K562 (cell line): ENCODE measurements at regions not wholly inside any gene's neighbourhood (a gene's known extent, or its start where the extent isn't known, plus 50 kb on each side); places are given as distances from the start of the nearest gene placed in this dataset.

ENCODE experiments used
- ATAC-seq: fragments of 200-7000 bp; cut with Tn5 transposase; 3 replicates; pipeline ENCODE4 v1.9.1; 2020; ENCODE audit warnings: moderate library complexity
- BruUV-seq: library from RNA; stranded (reverse); fragments of 400-500 nt; replicated peaks from 2 replicates; lab custom pipeline; 2021; lab: Mats Ljungman, UMichigan
- CTCF ChIA-PET: fragments of 300-600 bp; formaldehyde crosslinking; extraction: SDS; loops from one replicate; lab custom pipeline; 2021; ENCODE audit warnings: low intra/inter-chr PET ratio; lab: Yijun Ruan, JAX
- POLR2A ChIA-PET: fragments of 300-600, 350-650 bp; sonication (Branson Sonifier 250); formaldehyde crosslinking; extraction: SDS; loops from one replicate; lab custom pipeline; 2021; ENCODE audit warnings: antibody characterized with exemption, inconsistent platforms; lab: Yijun Ruan, JAX
- DNase-seq, 4 experiments: peaks; one replicate each; pipeline versions ENCODE4 v3.0.0 to v3.0.0-alpha.2; 2011 to 2018; ENCODE audit warnings: low spot score in 3 of 4, mixed read lengths in 3 of 4; ENCODE audit errors: extremely low read depth in 1 of 4
- FAIRE-seq: peaks from 2 replicates; lab custom pipeline; 2011; peaks lifted over from hg19 to GRCh38; lab: Jason Lieb, UNC
- H2AFZ ChIP-seq: 2 replicates; pipeline ENCODE4 v1.6.0; 2011; ENCODE audit warnings: low read depth, low read length, control low read depth, inconsistent platforms
- H3K27ac ChIP-seq: fragments of 200-600 bp; 3 replicates; pipeline ENCODE4 v1.8.0; 2011; ENCODE audit warnings: low read depth, mild to moderate bottlenecking, control low read depth, inconsistent platforms, low read length, moderate library complexity, mixed read lengths; ENCODE audit errors: extremely low read depth
- H3K27me3 ChIP-seq, 2 experiments: fragments of 300-600 bp in 1 of 2; 2 replicates in 1 of 2; 3 replicates in 1 of 2; pipeline versions ENCODE4 v1.6.0 to v1.8.0; 2011; ENCODE audit warnings: inconsistent platforms in 2 of 2, low read length in 2 of 2, mild to moderate bottlenecking in 1 of 2, mixed read lengths in 1 of 2, moderate library complexity in 1 of 2; ENCODE audit not compliant: control insufficient read depth in 2 of 2, insufficient read depth in 2 of 2
- H3K36me3 ChIP-seq: fragments of 300-600 bp; 3 replicates; pipeline ENCODE4 v1.8.0; 2011; ENCODE audit warnings: mild to moderate bottlenecking, low read length, inconsistent platforms; ENCODE audit not compliant: control insufficient read depth, insufficient read depth
- H3K4me1 ChIP-seq, 2 experiments: fragments of 200-600 bp in 1 of 2; replicated peaks in 1 of 2; 2 replicates in 1 of 2; 3 replicates in 1 of 2; pipeline versions ENCODE4 v1.5.1 to v1.8.0; 2011; ENCODE audit warnings: inconsistent platforms in 2 of 2, low read length in 2 of 2, mild to moderate bottlenecking in 1 of 2, mixed read lengths in 1 of 2, moderate library complexity in 1 of 2; ENCODE audit not compliant: control insufficient read depth in 2 of 2, insufficient read depth in 2 of 2
- H3K4me2 ChIP-seq: 2 replicates; pipeline ENCODE4 v1.6.1; 2011; ENCODE audit warnings: low read length, control low read depth, inconsistent platforms, mixed read lengths; ENCODE audit not compliant: insufficient read depth
- H3K4me3 ChIP-seq: fragments of 200-600 bp; sonication (generic), shearing (Covaris generic); 2 replicates; pipeline ENCODE4 v1.5.1; 2016; ENCODE audit warnings: control low read depth, inconsistent platforms
- H3K79me2 ChIP-seq: fragments of 200-600 bp; 3 replicates; pipeline ENCODE4 v1.8.0; 2011; ENCODE audit warnings: low read length, inconsistent platforms; ENCODE audit not compliant: control insufficient read depth, insufficient read depth
- H3K9ac ChIP-seq, 2 experiments: 2 replicates each; pipeline versions ENCODE4 v1.6.0 to v1.6.1; 2011; ENCODE audit warnings: low read depth in 2 of 2, low read length in 2 of 2, control low read depth in 1 of 2, inconsistent platforms in 1 of 2, mild to moderate bottlenecking in 1 of 2, mixed read lengths in 1 of 2; ENCODE audit not compliant: insufficient read depth in 1 of 2
- H3K9me1 ChIP-seq: one replicate; pipeline ENCODE4 v1.6.0; 2011; ENCODE audit warnings: inconsistent platforms, mild to moderate bottlenecking, low read length, moderate library complexity; ENCODE audit not compliant: control insufficient read depth, insufficient read depth
- H3K9me3 ChIP-seq: replicated peaks from 2 replicates; pipeline ENCODE4 v1.5.1; 2011; ENCODE audit warnings: low read depth, low read length, inconsistent platforms; ENCODE audit not compliant: control insufficient read depth, insufficient read depth
- H4K20me1 ChIP-seq: replicated peaks from 2 replicates; pipeline ENCODE4 v1.6.1; 2011; ENCODE audit warnings: low read length, inconsistent platforms, mixed read lengths; ENCODE audit not compliant: control insufficient read depth, insufficient read depth
- ARID4B ChIP-seq: sonication (generic); formaldehyde crosslinking; IDR thresholded peaks from 2 replicates; pipeline ENCODE4 v1.8.0; 2022; ENCODE audit warnings: mild to moderate bottlenecking, missing genetic modification reagents
- FOXJ2 ChIP-seq: fragments of 200-800 bp; sonication (Bioruptor generic); IDR thresholded peaks from 2 replicates; pipeline ENCODE4 v1.6.1; 2016; ENCODE audit warnings: missing genetic modification characterization, missing compliant biosample characterization
- GATA2 ChIP-seq: sonication (generic); formaldehyde crosslinking; IDR thresholded peaks from 2 replicates; pipeline ENCODE4 v1.4.0; 2020; ENCODE audit warnings: mild to moderate bottlenecking, missing genetic modification reagents
- HNRNPK ChIP-seq: fragments of 200-400 bp; formaldehyde crosslinking; IDR thresholded peaks from one replicate; pipeline ENCODE4 v1.6.1; 2018; ENCODE audit warnings: mild to moderate bottlenecking, low read depth, low read length; ENCODE audit not compliant: poor library complexity, severe bottlenecking
- KLF10 ChIP-seq: fragments of 250-450 bp; sonication (Bioruptor Pico); IDR thresholded peaks from 2 replicates; pipeline ENCODE4 v1.6.1; 2021; ENCODE audit warnings: matching md5 sums
- PCBP2 ChIP-seq: fragments of 200-400 bp; formaldehyde crosslinking; IDR thresholded peaks from 2 replicates; pipeline ENCODE4 v1.6.1; 2018; ENCODE audit warnings: low read length, low read depth, mild to moderate bottlenecking, moderate library complexity; ENCODE audit not compliant: poor library complexity, severe bottlenecking
- RFX1 ChIP-seq: fragments of 450-650 bp; IDR thresholded peaks from 2 replicates; pipeline ENCODE4 v1.6.1; 2016; ENCODE audit warnings: mild to moderate bottlenecking, moderate library complexity
- SIN3A ChIP-seq, 2 experiments: fragments of 150-350 bp in 1 of 2; IDR thresholded peaks; 2 replicates each; pipeline ENCODE4 v1.6.1; 2011 to 2016; ENCODE audit warnings: borderline replicate concordance in 2 of 2, low read depth in 2 of 2, low read length in 2 of 2, mild to moderate bottlenecking in 2 of 2, moderate library complexity in 2 of 2; ENCODE audit not compliant: control insufficient read depth in 1 of 2
- SP1 ChIP-seq: sonication (generic); formaldehyde crosslinking; IDR thresholded peaks from 2 replicates; pipeline ENCODE4 v1.8.1; 2022; ENCODE audit warnings: mild to moderate bottlenecking, missing genetic modification reagents
- SPI1 ChIP-seq: IDR thresholded peaks from 2 replicates; pipeline ENCODE4 v1.6.1; 2011; ENCODE audit warnings: low read depth, low read length, control low read depth, borderline replicate concordance
- ZNF140 ChIP-seq: fragments of 250-450 bp; sonication (Bioruptor Pico); IDR thresholded peaks from 2 replicates; pipeline ENCODE4 v1.8.0; 2021; ENCODE audit warnings: moderate library complexity, mild to moderate bottlenecking, inconsistent platforms
- ZNF445 ChIP-seq: fragments of 250-450 bp; sonication (Bioruptor Pico); IDR thresholded peaks from 2 replicates; pipeline ENCODE4 v1.4.0; 2020; ENCODE audit warnings: low read depth, mild to moderate bottlenecking, moderate library complexity
- WGBS: fragments of 100-300 bp; shearing (Covaris generic); methylation state at CpG from one replicate; pipeline ENCODE4 v1.1.6; 2016; ENCODE audit warnings: low coverage, mixed read lengths; ENCODE audit not compliant: insufficient coverage; ENCODE audit errors: missing lambda C conversion rate; 5-methylcytosine and 5-hydroxymethylcytosine counted together
- in situ Hi-C: fragments of 300-500 bp; cut with MboI; formaldehyde crosslinking; loops from 4 replicates; pipeline ENCODE4 v1.15.0; 2018; ENCODE audit warnings: inconsistent platforms, mixed read lengths
- intact Hi-C: fragments of 100-400 bp; cut with micrococcal nuclease; formaldehyde crosslinking; loops from 2 replicates; pipeline ENCODE4 v1.14.2; 2022

DNA sequence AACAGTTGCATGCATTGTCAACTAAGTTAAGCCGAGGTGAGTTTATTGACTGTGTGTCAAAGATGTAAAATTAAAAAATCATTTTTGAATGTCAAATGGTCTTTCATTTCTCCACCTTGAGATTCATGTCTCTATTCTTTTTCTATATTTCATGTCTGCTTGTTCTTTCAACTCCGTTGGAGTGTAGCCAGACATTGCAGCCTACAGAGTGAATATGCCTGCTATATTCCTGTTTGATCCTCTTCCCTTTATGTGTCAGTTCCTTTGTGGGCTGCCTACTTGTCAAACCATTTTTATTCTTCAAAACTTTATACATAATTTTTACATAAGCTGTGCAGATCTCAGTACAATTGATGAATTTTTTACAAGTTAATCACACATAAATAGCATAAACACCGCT is 1325.8 kb upstream of the PRMT6 start (continued):
- no peak for TF ChIP-seq GATA2 (CRISPR knock-in tag)

DNA sequence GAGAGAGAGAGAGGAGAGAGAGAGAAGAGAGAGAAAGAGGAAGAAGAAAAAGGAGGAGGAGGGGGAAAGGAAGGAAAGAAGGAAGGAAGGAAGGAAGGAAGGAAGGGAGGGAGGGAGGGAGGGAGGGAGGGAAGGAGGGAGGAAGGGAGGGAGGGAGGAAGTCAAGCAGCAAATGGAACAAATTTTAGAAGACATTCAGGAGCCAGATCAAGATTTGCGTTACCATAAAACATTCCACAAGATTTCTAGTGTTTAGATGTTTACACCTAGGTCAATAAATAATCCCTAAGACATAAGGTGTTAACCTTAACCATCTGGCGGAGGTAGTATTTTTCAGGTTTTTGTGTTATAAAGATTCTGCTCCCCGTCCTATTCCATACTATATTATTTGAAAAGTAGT is 1320.1 kb upstream of the PRMT6 start:
- H2AFZ ChIP-seq, result no peak overlapping the region
- no peaks in the 10 kb centered on the region for H3K4me1 ChIP-seq
- ATAC-seq, result no peak
- H3K36me3 ChIP-seq, result no peaks in the 10 kb centered on the region
- peak; percentile 82 for TF ChIP-seq PCBP2
- no peak for TF ChIP-seq ZNF445 (CRISPR knock-in tag)
- no peak for TF ChIP-seq SP1 (CRISPR knock-in tag)
- peak; percentile 24 for TF ChIP-seq HNRNPK
- TF ChIP-seq, all 486 proteins: peak for 2
- Histone ChIP-seq H3K79me2 (no peaks in the 10 kb centered on the region), H3K27ac (no peak overlapping the region), H3K9ac (no peak overlapping the region), H3K4me3 (no peak overlapping the region), H3K9me3 (no peaks in the 10 kb centered on the region), H3K9me1 (no peaks in the 10 kb centered on the region), H4K20me1 (no peaks in the 10 kb centered on the region), H3K27me3 (no peaks in the 10 kb centered on the region), H3K4me2 (no peak overlapping the region)
- CTCF ChIA-PET, result no interaction called here
- FAIRE-seq (no peak), DNase-seq (no peak)
- in situ Hi-C loops, result no loop called here
- no TSS peak for BruUV-seq
- POLR2A ChIA-PET, result no interaction called here
- WGBS, result 2% methylated on average over 2 of the region's 3 CpGs
- intact Hi-C loops, result no loop called here

DNA sequence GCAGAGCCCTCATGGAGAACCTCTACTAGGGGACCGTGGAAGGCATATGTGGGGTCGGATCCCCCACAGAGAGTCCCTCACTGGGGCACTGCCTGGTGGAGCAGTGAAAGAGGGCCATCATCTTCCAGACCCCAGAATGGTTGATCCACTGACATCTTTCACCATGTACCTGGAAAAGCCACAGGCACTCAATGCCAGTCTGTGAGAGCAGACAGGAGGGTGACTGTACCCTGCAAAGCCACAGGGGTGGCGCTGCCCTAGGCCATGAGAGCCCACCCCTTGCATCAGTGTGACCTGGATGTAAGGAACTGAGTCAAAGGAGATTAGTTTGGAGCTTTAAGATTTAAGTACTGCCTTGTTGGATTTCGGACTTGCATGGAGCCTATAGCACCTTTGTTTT is 1276.7 kb upstream of the PRMT6 start:
- Histone ChIP-seq H3K9me3 (no peaks in the 10 kb centered on the region), H3K9me1 (no peaks in the 10 kb centered on the region), H3K36me3 (no peaks in the 10 kb centered on the region), H3K79me2 (no peaks in the 10 kb centered on the region), H3K4me3 (no peak overlapping the region), H3K27me3 (no peaks in the 10 kb centered on the region), H3K9ac (no peak overlapping the region), H2AFZ (no peak overlapping the region), H3K27ac (no peak overlapping the region), H4K20me1 (no peaks in the 10 kb centered on the region), H3K4me2 (no peak overlapping the region), H3K4me1 (no peaks in the 10 kb centered on the region)
- ChIA-PET CTCF (no interaction called here), POLR2A (no interaction called here)
- 0% methylated on average over 4 of the region's 4 CpGs for WGBS
- ATAC-seq (no peak), FAIRE-seq (no peak), DNase-seq (no peak)
- intact Hi-C loops (no loop called here), in situ Hi-C loops (no loop called here)
- no TSS peak for BruUV-seq
- TF ChIP-seq KLF10 (CRISPR knock-in tag) (no peak), ZNF140 (no peak), FOXJ2 (tag) (no peak), ARID4B (no peak), RFX1 (no peak), SPI1 (no peak), SIN3A (IDR thresholded peaks at IDR 0.05; ENCODE audit: borderline replicate concordance in 2 of 2, control insufficient read depth in 1 of 2, low read depth in 2 of 2, low read length in 2 of 2) (no peak)
